ENCODE measurements at regions not wholly inside any gene's neighbourhood (a gene's known extent, or its start where the extent isn't known, plus 50 kb on each side); places are given as distances from the start of the nearest gene placed in this dataset.

- TF ChIP-seq, protein P1, sequence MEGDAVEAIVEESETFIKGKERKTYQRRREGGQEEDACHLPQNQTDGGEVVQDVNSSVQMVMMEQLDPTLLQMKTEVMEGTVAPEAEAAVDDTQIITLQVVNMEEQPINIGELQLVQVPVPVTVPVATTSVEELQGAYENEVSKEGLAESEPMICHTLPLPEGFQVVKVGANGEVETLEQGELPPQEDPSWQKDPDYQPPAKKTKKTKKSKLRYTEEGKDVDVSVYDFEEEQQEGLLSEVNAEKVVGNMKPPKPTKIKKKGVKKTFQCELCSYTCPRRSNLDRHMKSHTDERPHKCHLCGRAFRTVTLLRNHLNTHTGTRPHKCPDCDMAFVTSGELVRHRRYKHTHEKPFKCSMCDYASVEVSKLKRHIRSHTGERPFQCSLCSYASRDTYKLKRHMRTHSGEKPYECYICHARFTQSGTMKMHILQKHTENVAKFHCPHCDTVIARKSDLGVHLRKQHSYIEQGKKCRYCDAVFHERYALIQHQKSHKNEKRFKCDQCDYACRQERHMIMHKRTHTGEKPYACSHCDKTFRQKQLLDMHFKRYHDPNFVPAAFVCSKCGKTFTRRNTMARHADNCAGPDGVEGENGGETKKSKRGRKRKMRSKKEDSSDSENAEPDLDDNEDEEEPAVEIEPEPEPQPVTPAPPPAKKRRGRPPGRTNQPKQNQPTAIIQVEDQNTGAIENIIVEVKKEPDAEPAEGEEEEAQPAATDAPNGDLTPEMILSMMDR (IDR thresholded peaks at IDR 0.05), result no peak
- no peak for TF ChIP-seq POLR2A (IDR thresholded peaks at IDR 0.05)
These were observed 864.3 kb upstream of the ATXN8OS start for GRCh38 chr13:69243366-69243765.
